HG03442 (cell line): ENCODE measurements at regions not wholly inside any gene's neighbourhood (a gene's known extent, or its start where the extent isn't known, plus 50 kb on each side); places are given as distances from the start of the nearest gene placed in this dataset.
"Not testable (repeated sequence)": the region's sequence is repeated elsewhere in the genome, so short reads cannot be mapped to it uniquely, and the experiment has no call there.

Source experiments
- ATAC-seq: cut with Tn5 transposase; IDR thresholded peaks from one replicate; pipeline ENCODE4 v1.9.1; 2021; ENCODE audit warnings: mild to moderate bottlenecking, moderate library complexity; ENCODE audit not compliant: unreplicated experiment

GRCh38 chr10:52597189-52597863, 175.3 kb downstream of the MBL2 start:
- ATAC-seq, result no peak

GRCh38 chr10:52598936-52599335, 173.6 kb downstream of the MBL2 start:
- ATAC-seq, result no peak

DNA sequence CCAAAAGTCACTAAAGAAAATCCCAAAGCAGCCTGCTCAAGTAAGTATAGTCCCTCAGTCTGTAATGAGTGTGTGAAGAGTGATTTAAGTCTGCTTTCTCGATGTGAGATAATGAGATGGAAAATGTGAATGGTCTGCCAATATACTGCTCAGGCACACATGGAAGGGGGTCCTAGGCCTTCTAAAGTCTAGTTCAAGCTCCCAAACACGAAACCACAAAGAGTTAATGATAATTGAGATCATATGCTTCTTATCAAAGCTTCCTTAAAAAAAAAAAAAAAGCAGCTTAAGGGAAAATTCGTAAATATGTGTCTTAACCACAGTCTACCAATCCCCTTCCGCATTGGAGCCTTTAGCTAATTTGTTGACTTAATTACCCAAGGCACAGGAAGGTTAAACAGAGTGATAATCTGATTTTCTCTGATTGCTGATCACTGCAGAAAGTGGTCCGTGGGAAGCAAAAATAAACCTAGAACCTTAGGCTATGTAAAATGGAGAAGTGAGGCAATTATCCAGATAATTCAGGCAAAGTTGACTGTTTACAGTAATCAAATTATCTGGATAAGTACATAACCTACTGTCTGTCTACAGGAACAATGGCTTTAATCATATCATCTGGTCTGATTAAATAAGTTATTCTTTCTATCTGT, 172.9 kb downstream of the MBL2 start:
- ATAC-seq, result no peak

GRCh38 chr10:52604131-52604530, 168.5 kb downstream of the MBL2 start:
- ATAC-seq, result not testable (repeated sequence)

- no peak for ATAC-seq
Measured at GRCh38 chr10:52609071-52609470, 163.5 kb downstream of the MBL2 start.

DNA sequence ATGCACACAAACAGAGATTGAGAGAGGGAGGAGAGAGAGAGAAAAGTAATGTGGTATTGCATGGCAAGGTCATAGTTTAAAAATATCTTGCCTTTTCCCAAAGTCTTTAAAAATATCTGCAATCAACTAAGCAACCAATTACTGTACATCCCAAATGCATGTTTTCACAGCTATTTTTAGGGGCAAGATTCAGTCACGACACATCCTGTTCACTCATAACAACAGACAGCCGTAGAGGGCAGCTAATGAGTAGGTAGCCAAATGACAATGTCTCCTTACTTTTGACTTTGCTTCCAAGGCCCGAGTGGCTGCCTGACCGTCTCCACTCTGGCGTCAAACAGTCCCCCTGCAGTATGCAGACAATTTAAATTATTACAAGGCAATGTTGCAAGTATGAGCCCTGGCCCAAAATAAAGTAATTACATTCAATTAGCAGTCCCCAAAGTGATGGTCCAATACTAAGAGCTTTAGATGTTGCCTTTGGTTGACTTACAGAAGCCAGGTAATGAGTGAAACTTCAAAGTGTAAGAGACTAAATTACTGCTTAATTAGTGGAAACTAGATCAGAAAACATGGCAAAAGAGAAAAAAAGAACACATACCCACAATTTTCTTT, 162.9 kb downstream of the MBL2 start:
- no peak for ATAC-seq

- ATAC-seq, result no peak
Measured at GRCh38 chr10:52615331-52615730, 157.3 kb downstream of the MBL2 start.

- ATAC-seq, result no peak
Measured at GRCh38 chr10:52615756-52616394, 156.7 kb downstream of the MBL2 start.

- no peak for ATAC-seq
Measured at GRCh38 chr10:52616395-52616764, 156.2 kb downstream of the MBL2 start.

GRCh38 chr10:52617346-52617745, 155.2 kb downstream of the MBL2 start:
- ATAC-seq, result no peak

- ATAC-seq, result no peak
Measured at GRCh38 chr10:52619052-52619451, 153.5 kb downstream of the MBL2 start.

DNA sequence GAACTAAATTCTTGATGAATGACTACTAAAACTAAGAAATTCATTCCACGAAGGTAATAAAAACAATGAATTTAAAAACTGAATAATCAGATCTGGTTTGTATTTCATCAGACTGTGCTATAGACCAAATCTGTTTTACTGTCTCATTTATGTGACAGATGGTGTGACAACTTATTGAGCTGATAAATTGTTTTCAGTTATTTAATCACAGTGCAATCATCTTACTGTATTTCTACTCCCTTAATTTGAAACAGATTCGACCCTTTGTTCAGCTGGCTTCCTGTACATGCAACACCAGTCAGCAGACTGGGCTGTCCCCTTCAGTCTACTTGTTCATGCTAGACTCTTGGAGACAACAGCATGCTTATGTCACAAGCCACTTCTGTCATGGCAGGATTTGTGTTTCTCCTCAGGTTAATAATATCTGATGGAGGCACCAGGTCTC, 150.9 kb downstream of the MBL2 start:
- ATAC-seq, result no peak

DNA sequence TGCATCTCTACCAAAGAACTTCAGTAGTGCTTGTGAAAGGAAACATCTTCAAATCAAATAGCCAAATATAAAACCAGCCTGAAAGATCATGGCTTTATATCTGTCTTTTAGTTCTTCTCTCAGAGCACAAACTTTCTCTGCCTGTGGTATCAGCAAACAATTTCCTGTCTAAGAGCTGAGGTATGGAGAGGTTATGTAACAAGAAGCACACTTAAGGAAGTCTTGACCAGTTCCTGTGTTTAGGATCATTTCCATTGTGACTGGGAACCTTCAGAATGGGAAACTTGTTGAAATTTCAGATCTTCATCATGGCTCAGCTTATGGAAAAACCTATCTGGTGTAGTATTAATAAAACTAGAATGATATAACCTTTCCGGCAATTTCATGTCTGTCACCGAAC, 148.8 kb downstream of the MBL2 start:
- no peak for ATAC-seq

DNA sequence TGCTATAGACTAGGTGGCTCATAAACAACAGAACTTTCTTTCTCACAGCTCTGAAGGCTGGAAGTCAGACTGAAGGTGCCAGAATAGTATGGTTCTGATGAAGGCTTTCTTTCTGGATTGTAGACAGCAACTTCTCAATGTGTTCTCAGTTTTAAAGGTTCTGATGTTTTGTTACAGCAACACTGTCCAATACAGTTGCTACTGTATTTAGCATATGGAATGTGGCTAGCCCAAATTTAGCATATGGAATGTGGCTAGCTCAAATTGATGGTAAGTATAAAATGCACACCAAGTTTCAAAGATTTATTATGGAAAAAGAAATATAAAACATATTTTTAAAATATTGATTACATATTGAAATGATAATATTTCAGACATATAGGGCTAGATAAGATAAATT, 145.3 kb downstream of the MBL2 start:
- ATAC-seq, result no peak

DNA sequence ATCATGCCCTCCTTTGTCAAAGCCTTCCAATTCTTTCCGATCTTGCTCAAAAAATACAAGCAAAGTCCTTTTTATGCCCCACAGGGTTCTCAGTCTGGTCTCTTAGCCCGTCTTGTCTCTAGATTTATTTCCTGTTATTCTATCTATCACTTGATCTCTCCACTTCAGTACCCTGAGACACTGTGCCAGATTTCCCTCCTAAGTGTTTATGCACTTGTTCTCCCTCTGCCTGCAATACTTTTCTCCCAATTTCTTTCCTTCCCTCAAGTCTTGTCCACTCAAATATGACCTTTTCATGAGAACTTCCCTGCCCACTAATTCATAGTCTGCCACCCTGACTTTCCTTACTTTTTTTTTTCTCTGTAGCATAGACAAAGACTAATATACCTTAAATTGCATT, 141.4 kb downstream of the MBL2 start:
- no peak for ATAC-seq

DNA sequence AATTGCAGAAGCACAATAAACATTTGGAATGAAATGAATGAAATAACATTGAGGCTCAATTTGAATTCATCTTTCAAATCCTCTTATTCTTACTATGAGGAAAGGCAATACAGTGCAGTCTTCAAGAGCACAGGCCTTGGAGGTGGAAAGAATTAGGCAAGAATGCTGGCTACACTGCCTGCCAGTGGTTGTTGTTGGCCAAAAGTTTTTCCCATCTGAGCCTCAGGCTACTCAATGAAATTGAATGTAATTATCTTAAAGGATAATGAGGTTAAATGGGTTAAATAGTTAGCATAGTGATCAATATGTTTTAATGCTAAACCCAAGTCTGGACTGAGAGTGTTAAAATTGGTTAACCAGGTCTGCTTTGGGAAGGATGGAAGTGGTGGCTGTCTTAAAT, 140.9 kb downstream of the MBL2 start:
- no peak for ATAC-seq

DNA sequence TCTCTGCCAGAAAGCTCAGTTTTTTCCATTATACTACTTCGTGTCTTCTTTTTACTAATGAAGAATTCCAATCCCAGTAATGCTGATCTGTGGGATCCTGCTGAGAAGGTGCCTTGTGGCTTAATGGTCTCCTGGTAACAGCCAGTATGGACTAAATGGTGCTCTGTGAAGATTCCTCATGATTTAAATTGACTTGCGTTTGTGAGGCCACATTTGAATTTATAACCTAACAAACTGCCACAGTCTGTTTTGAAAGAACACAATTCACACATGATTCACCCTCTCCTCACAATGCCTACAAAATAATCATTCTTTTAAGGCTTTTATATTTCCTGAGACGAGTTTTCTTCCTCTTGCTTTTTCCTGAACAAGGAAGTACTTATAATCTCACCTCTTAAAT, 140.0 kb downstream of the MBL2 start:
- ATAC-seq, result no peak

DNA sequence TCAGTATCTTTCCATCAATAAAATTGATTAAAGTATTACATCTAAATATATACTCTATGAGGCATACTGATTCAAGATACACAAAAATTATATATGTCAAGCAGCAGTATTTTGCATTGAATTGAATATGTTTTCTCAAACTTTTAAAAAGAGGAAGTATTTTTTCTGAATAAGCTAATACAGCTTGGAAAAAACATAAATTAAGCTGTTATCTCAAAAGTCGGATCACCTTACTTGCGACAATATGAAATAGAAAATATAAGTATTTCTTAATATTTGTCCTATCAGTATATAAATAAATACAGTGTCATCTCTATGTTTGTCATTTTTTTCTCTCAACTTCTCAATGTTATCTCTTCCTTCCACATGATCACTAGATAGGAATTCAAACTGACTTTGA, 139.3 kb downstream of the MBL2 start:
- no peak for ATAC-seq

DNA sequence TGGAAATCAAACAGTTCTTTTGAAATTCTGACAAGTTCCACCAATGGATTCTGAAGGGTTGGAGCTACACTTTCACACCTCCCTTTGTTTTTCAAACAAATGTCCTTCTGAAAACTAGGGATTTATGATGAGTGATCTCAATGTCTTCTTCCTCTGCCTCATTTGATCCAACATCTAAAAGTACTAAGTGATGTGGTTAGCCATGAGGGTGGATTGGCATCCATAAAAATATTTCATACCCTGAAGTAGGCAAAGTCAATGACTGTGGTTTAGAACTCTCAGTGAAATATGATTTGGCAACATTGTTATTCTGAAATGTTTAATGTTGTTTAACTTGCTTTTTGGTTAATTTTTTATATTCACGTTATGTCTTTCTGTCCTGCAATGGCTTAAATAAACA, 136.9 kb downstream of the MBL2 start:
- no peak for ATAC-seq

- ATAC-seq, result no peak
Measured at GRCh38 chr10:52636874-52637273, 135.7 kb downstream of the MBL2 start.

GRCh38 chr10:52637592-52637991, 135.0 kb downstream of the MBL2 start:
- no peak for ATAC-seq

- no peak for ATAC-seq
Measured at GRCh38 chr10:52639652-52640051, 132.9 kb downstream of the MBL2 start.
